WTC11 (cell line): ENCODE measurements at regions not wholly inside any gene's neighbourhood (a gene's known extent, or its start where the extent isn't known, plus 50 kb on each side); places are given as distances from the start of the nearest gene placed in this dataset.

ENCODE experiments used
- ATAC-seq: fragments of 200-7000 bp; cut with Tn5 transposase; 2 replicates; pipeline ENCODE4 v1.10.0; 2021; ENCODE audit warnings: mild to moderate bottlenecking, moderate library complexity
- CTCF ChIA-PET: fragments of 300-600 bp; sonication (Branson Sonifier 250); formaldehyde crosslinking; loops from one replicate; lab custom pipeline; 2021; ENCODE audit warnings: antibody characterized with exemption; lab: Charles Lee
- POLR2A ChIA-PET: fragments of 350-600 bp; sonication (Branson Sonifier 250); formaldehyde crosslinking; loops from one replicate; lab custom pipeline; 2021; ENCODE audit warnings: antibody characterized with exemption; lab: Charles Lee
- DNase-seq: peaks from one replicate; pipeline ENCODE4 v3.0.0; 2021; ENCODE audit warnings: low spot score
- H3K27ac Mint-ChIP-seq: 2 replicates; pipeline ENCODE4 v1.8.0; 2021; ENCODE audit warnings: mixed read lengths
- H3K27me3 Mint-ChIP-seq: 2 replicates; pipeline ENCODE4 v1.8.0; 2021; ENCODE audit warnings: low read depth, mild to moderate bottlenecking, moderate library complexity, mixed read lengths
- H3K36me3 Mint-ChIP-seq: 2 replicates; pipeline ENCODE4 v1.8.0; 2021; ENCODE audit warnings: mixed read lengths
- H3K4me1 Mint-ChIP-seq: 2 replicates; pipeline ENCODE4 v1.8.0; 2022; ENCODE audit warnings: mixed read lengths
- H3K4me3 Mint-ChIP-seq: 2 replicates; pipeline ENCODE4 v1.8.0; 2021; ENCODE audit warnings: mild to moderate bottlenecking, moderate library complexity, mixed read lengths
- H3K9me3 Mint-ChIP-seq: 2 replicates; pipeline ENCODE4 v1.8.0; 2021; ENCODE audit warnings: mixed read lengths
- AR ChIP-seq: fragments of 250-450 bp; sonication (Bioruptor Pico); IDR thresholded peaks from 2 replicates; pipeline ENCODE4 v1.9.0; 2021; ENCODE audit warnings: mild to moderate bottlenecking
- CREB1 ChIP-seq: sonication (generic); formaldehyde crosslinking; IDR thresholded peaks from 2 replicates; pipeline ENCODE4 v1.8.0; 2023; ENCODE audit warnings: mild to moderate bottlenecking, missing genetic modification reagents
- CREM ChIP-seq: sonication (generic); formaldehyde crosslinking; IDR thresholded peaks from 2 replicates; pipeline ENCODE4 v1.8.1; 2022; ENCODE audit warnings: mild to moderate bottlenecking, missing genetic modification reagents, moderate library complexity
- CTCF ChIP-seq: fragments of 200-600 bp; IDR thresholded peaks from 2 replicates; pipeline ENCODE4 v1.8.0; 2022; ENCODE audit warnings: antibody characterized with exemption
- E2F1 ChIP-seq: sonication (generic); formaldehyde crosslinking; IDR thresholded peaks from 2 replicates; pipeline ENCODE4 v1.8.0; 2022; ENCODE audit warnings: mild to moderate bottlenecking, missing genetic modification reagents
- FOXJ3 ChIP-seq: sonication (generic); formaldehyde crosslinking; IDR thresholded peaks from 2 replicates; pipeline ENCODE4 v1.9.0; 2021; ENCODE audit warnings: missing genetic modification reagents, mild to moderate bottlenecking, borderline replicate concordance
- GABPB1 ChIP-seq: sonication (generic); formaldehyde crosslinking; IDR thresholded peaks from 2 replicates; pipeline ENCODE4 v1.8.1; 2023; ENCODE audit warnings: mild to moderate bottlenecking, missing genetic modification reagents
- IRF2 ChIP-seq: sonication (generic); formaldehyde crosslinking; IDR thresholded peaks from 2 replicates; pipeline ENCODE4 v1.8.0; 2022; ENCODE audit warnings: low read depth, missing genetic modification reagents, borderline replicate concordance
- KAT7 ChIP-seq: sonication (generic); formaldehyde crosslinking; IDR thresholded peaks from 2 replicates; pipeline ENCODE4 v1.8.1; 2023; ENCODE audit warnings: missing genetic modification reagents, mild to moderate bottlenecking, borderline replicate concordance
- MLX ChIP-seq: sonication (generic); formaldehyde crosslinking; IDR thresholded peaks from 2 replicates; pipeline ENCODE4 v1.8.1; 2023; ENCODE audit warnings: mild to moderate bottlenecking, missing genetic modification reagents, moderate library complexity
- NFATC4 ChIP-seq: fragments of 250-450 bp; sonication (Bioruptor Pico); IDR thresholded peaks from 2 replicates; pipeline ENCODE4 v1.9.0; 2021; ENCODE audit warnings: mild to moderate bottlenecking
- NFYB ChIP-seq: sonication (generic); formaldehyde crosslinking; conservative IDR thresholded peaks from 2 replicates; pipeline ENCODE4 v1.8.0; 2022; ENCODE audit warnings: low read depth, missing genetic modification reagents
- NR1H2 ChIP-seq: sonication (generic); formaldehyde crosslinking; IDR thresholded peaks from 2 replicates; pipeline ENCODE4 v1.9.0; 2021; ENCODE audit warnings: mild to moderate bottlenecking, moderate library complexity, missing genetic modification reagents
- NR3C1 ChIP-seq: sonication (generic); formaldehyde crosslinking; conservative IDR thresholded peaks from 2 replicates; pipeline ENCODE4 v1.8.1; 2023; ENCODE audit warnings: low read depth, mild to moderate bottlenecking, missing genetic modification reagents
- OVOL2 ChIP-seq: fragments of 250-450 bp; sonication (Bioruptor Pico); IDR thresholded peaks from 2 replicates; pipeline ENCODE4 v1.9.0; 2021; ENCODE audit warnings: mild to moderate bottlenecking, borderline replicate concordance
- PRRX2 ChIP-seq: fragments of 250-450 bp; sonication (Bioruptor Pico); IDR thresholded peaks from 2 replicates; pipeline ENCODE4 v1.8.0; 2021; ENCODE audit warnings: mild to moderate bottlenecking
- RELA ChIP-seq: sonication (generic); formaldehyde crosslinking; IDR thresholded peaks from 2 replicates; pipeline ENCODE4 v1.8.1; 2022; ENCODE audit warnings: missing genetic modification reagents, mild to moderate bottlenecking, borderline replicate concordance
- SMAD3 ChIP-seq: sonication (generic); formaldehyde crosslinking; IDR thresholded peaks from 2 replicates; pipeline ENCODE4 v1.8.0; 2022; ENCODE audit warnings: missing genetic modification reagents, mild to moderate bottlenecking, borderline replicate concordance
- SOX15 ChIP-seq: fragments of 250-450 bp; sonication (Bioruptor Pico); IDR thresholded peaks from 2 replicates; pipeline ENCODE4 v1.9.0; 2021; ENCODE audit warnings: mild to moderate bottlenecking
- TEAD1 ChIP-seq: sonication (generic); formaldehyde crosslinking; IDR thresholded peaks from 2 replicates; pipeline ENCODE4 v1.8.0; 2022; ENCODE audit warnings: mild to moderate bottlenecking, missing genetic modification reagents
- ZBTB21 ChIP-seq: sonication (generic); formaldehyde crosslinking; IDR thresholded peaks from 2 replicates; pipeline ENCODE4 v1.8.1; 2023; ENCODE audit warnings: mild to moderate bottlenecking, missing genetic modification reagents, borderline replicate concordance
- ZNF138 ChIP-seq: sonication (generic); formaldehyde crosslinking; conservative IDR thresholded peaks from 2 replicates; pipeline ENCODE4 v1.8.1; 2022; ENCODE audit warnings: mild to moderate bottlenecking, moderate library complexity, missing genetic modification reagents
- ZNF219 ChIP-seq: sonication (generic); formaldehyde crosslinking; IDR thresholded peaks from 2 replicates; pipeline ENCODE4 v1.8.0; 2023; ENCODE audit warnings: missing genetic modification reagents, mild to moderate bottlenecking, borderline replicate concordance
- ZNF263 ChIP-seq: sonication (generic); formaldehyde crosslinking; IDR thresholded peaks from 2 replicates; pipeline ENCODE4 v1.8.1; 2022; ENCODE audit warnings: low read depth, mild to moderate bottlenecking, moderate library complexity, missing genetic modification reagents
- ZNF396 ChIP-seq: fragments of 250-450 bp; sonication (Bioruptor Pico); IDR thresholded peaks from 2 replicates; pipeline ENCODE4 v1.8.0; 2021; ENCODE audit warnings: mild to moderate bottlenecking, moderate library complexity, borderline replicate concordance
- ZSCAN18 ChIP-seq: fragments of 250-450 bp; sonication (Bioruptor Pico); IDR thresholded peaks from 2 replicates; pipeline ENCODE4 v2.1.2; 2022; ENCODE audit warnings: mild to moderate bottlenecking, moderate library complexity

GRCh38 chrX:81537723-81538122 is 335.8 kb downstream of the SH3BGRL start:
- Mint-ChIP-seq H3K4me1 (no peaks in the 10 kb centered on the region), H3K27ac (no peak overlapping the region), H3K27me3 (no peaks in the 10 kb centered on the region), H3K9me3 (peaks cover 16% of the 10 kb centered on the region), H3K4me3 (no peak overlapping the region), H3K36me3 (peaks cover 7% of the 10 kb centered on the region)
- no peak for ATAC-seq
- no peak for DNase-seq
- ChIA-PET POLR2A (no interaction called here), CTCF (no interaction called here)
- TF ChIP-seq NFATC4 (CRISPR knock-in tag) (no peak), PRRX2 (CRISPR knock-in tag) (no peak), KAT7 (no peak), NR1H2 (CRISPR knock-in tag) (no peak), SOX15 (CRISPR knock-in tag) (no peak)

GRCh38 chrX:81542255-81542654 is 340.4 kb downstream of the SH3BGRL start:
- POLR2A ChIA-PET: interaction anchor here (0.7 kb wide), 1 partner anchor 491 kb away, joined by 3 read pairs; no protein-coding TSS in a partner anchor
- Mint-ChIP-seq H3K27ac (peak overlapping the region; percentile 41; the same call in 1 of the 2 replicates), H3K4me3 (no peak overlapping the region)

GRCh38 chrX:81556880-81557279 is 355.0 kb downstream of the SH3BGRL start:
- H3K4me1 Mint-ChIP-seq: no peaks in the 10 kb centered on the region
- no peak overlapping the region for H3K4me3 Mint-ChIP-seq
- H3K36me3 Mint-ChIP-seq: no peaks in the 10 kb centered on the region
- DNase-seq (no peak), ATAC-seq (no peak)
- ChIA-PET CTCF (no interaction called here), POLR2A (no interaction called here)
- no peaks in the 10 kb centered on the region for H3K27me3 Mint-ChIP-seq
- H3K9me3 Mint-ChIP-seq: no peaks in the 10 kb centered on the region
- no peak overlapping the region for H3K27ac Mint-ChIP-seq
- TF ChIP-seq E2F1 (CRISPR knock-in tag) (no peak), OVOL2 (no peak), ZNF263 (CRISPR knock-in tag) (no peak), ZNF396 (CRISPR knock-in tag) (no peak), NFATC4 (CRISPR knock-in tag) (no peak), IRF2 (no peak), MLX (CRISPR knock-in tag) (no peak), CTCF (no peak)

More at GRCh38 chrX:81542255-81542654, 340.4 kb downstream of the SH3BGRL start:
- peaks cover 27% of the 10 kb centered on the region for H3K36me3 Mint-ChIP-seq
- TF ChIP-seq SMAD3 (no peak), TEAD1 (CRISPR knock-in tag) (no peak), CREM (no peak), NFYB (CRISPR knock-in tag) (no peak), NR3C1 (CRISPR knock-in tag) (no peak), CREB1 (CRISPR knock-in tag) (no peak), MLX (CRISPR knock-in tag) (no peak), RELA (no peak), ZBTB21 (CRISPR knock-in tag) (no peak), ZNF138 (CRISPR knock-in tag) (no peak), ZNF219 (no peak), AR (no peak), ZSCAN18 (no peak), ZNF396 (CRISPR knock-in tag) (no peak), GABPB1 (CRISPR knock-in tag) (no peak), FOXJ3 (CRISPR knock-in tag) (no peak)
- peaks cover 31% of the 10 kb centered on the region for H3K9me3 Mint-ChIP-seq
- H3K4me1 Mint-ChIP-seq: no peaks in the 10 kb centered on the region
- DNase-seq (no peak), ATAC-seq (no peak)
- H3K27me3 Mint-ChIP-seq: no peaks in the 10 kb centered on the region; the same call in 1 of the 2 replicates
- CTCF ChIA-PET: no interaction called here
